ENCODE measurements at regions not wholly inside any gene's neighbourhood (a gene's known extent, or its start where the extent isn't known, plus 50 kb on each side); places are given as distances from the start of the nearest gene placed in this dataset.

GRCh38 chrX:26286836-26287235, 70.9 kb downstream of the MAGEB5 start:
- no peaks in the 10 kb centered on the region for H3K27me3 ChIP-seq (ENCODE audit: control insufficient read depth, low read length)
- no peaks in the 10 kb centered on the region for H3K4me1 ChIP-seq (ENCODE audit: control insufficient read depth, low read length)
- no peaks in the 10 kb centered on the region for H3F3A ChIP-seq (ENCODE audit: control insufficient read depth, insufficient read depth)
- no peak overlapping the region for H3K27ac ChIP-seq (ENCODE audit: low read depth, low read length)
- H3K36me3 ChIP-seq (ENCODE audit: control insufficient read depth, low read length): no peaks in the 10 kb centered on the region
- no peaks in the 10 kb centered on the region for H3K79me2 ChIP-seq (ENCODE audit: control insufficient read depth, low read length)
- TF ChIP-seq, protein P1, sequence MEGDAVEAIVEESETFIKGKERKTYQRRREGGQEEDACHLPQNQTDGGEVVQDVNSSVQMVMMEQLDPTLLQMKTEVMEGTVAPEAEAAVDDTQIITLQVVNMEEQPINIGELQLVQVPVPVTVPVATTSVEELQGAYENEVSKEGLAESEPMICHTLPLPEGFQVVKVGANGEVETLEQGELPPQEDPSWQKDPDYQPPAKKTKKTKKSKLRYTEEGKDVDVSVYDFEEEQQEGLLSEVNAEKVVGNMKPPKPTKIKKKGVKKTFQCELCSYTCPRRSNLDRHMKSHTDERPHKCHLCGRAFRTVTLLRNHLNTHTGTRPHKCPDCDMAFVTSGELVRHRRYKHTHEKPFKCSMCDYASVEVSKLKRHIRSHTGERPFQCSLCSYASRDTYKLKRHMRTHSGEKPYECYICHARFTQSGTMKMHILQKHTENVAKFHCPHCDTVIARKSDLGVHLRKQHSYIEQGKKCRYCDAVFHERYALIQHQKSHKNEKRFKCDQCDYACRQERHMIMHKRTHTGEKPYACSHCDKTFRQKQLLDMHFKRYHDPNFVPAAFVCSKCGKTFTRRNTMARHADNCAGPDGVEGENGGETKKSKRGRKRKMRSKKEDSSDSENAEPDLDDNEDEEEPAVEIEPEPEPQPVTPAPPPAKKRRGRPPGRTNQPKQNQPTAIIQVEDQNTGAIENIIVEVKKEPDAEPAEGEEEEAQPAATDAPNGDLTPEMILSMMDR (IDR thresholded peaks at IDR 0.05; ENCODE audit: low read depth, low read length, poor library complexity, severe bottlenecking): no peak
- no peak for TF ChIP-seq EZH2phosphoT487 (IDR thresholded peaks at IDR 0.05; ENCODE audit: borderline replicate concordance, low read length)
- no peaks in the 10 kb centered on the region for H3K9me3 ChIP-seq (ENCODE audit: control insufficient read depth, insufficient read depth, low read length)
- H3K9me2 ChIP-seq (replicated peaks; ENCODE audit: control insufficient read depth, low read length): no peaks in the 10 kb centered on the region
- no peaks in the 10 kb centered on the region for H4K20me1 ChIP-seq (ENCODE audit: control insufficient read depth, insufficient read depth, low read depth, low read length)
- H3K4me3 ChIP-seq (ENCODE audit: low read length): no peak overlapping the region
- H3K4me2 ChIP-seq (ENCODE audit: low read length): no peak overlapping the region
